ENCODE measurements at regions not wholly inside any gene's neighbourhood (a gene's known extent, or its start where the extent isn't known, plus 50 kb on each side); places are given as distances from the start of the nearest gene placed in this dataset.

DNA sequence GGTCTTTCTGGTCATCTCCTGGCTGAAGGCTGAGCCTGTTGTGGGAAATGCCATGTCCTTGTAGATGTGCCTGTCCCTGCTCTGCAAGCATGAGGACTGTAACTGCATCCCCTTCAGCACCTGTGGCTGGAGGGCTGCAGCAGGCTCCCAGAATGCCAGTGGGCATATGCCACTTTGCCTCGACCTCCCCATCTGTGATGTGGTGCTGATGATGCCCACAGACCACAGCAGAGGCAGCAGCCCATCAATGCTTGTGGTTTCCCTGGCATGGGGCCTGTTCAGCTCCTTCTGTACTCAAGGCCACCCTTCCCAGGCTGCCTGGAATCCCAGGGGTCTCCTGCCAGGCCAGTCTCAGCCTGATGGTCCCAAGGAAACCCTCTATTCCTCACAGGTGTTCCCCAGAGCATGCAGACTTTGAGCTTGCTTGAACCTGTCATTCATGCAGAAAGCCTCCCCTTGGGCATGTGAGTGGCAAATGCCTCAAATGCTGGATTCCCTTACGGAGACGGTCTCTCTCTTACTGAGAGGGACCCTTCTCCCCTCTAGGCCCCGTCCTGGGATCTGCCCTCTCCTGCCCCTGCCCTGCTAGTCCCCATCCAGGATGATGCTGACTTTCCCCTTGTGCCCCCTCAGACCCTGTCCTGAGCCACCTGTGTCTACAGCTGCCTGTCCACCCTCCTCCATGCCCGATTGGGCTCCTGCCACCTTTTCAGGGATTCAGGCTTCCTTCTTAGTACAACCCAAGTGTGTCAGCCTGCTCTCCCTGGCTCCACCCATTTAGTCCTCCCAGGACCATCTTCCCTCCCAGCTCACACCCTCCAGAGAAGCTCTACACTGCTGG lies 50.9 kb upstream of the ANTXRL start:
- H3K4me3 ChIP-seq (ENCODE audit: low read length) = no peak overlapping the region
- DNase-seq = no peak
- no peak overlapping the region for H3K27ac ChIP-seq (ENCODE audit: low read length)
- no peaks in the 10 kb centered on the region for H3K27me3 ChIP-seq (ENCODE audit: control insufficient read depth, insufficient read depth, low read length)
- H3K4me1 ChIP-seq (ENCODE audit: control insufficient read depth, insufficient read depth, low read length) = no peaks in the 10 kb centered on the region
- H3K36me3 ChIP-seq (ENCODE audit: control insufficient read depth, insufficient read depth, low read length) = no peaks in the 10 kb centered on the region
- H3K9me3 ChIP-seq (replicated peaks; ENCODE audit: control insufficient read depth, low read depth, low read length) = no peaks in the 10 kb centered on the region
- WGBS (ENCODE audit: insufficient coverage) = 75% methylated on average over 5 of the region's 5 CpGs

DNA sequence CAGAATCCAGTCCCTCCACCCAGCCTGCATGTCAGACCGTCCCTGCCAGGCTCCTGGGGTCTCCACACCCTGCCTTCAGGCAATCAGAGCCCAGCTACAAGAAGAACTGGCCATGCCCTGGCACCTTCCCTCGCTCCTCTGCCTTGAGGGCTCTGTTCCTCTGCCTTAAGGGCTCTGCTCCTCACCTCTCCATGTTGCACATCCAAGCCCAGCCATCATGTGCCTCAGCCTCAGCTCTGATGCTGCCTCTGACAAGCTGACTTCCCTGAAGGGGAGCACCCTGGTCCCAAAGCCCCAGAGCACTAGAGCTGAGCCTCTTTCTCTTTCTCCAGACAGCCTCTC lies 50.3 kb upstream of the ANTXRL start:
- DNase-seq = no peak
- Histone ChIP-seq H3K4me1 (ENCODE audit: control insufficient read depth, insufficient read depth, low read length) (no peaks in the 10 kb centered on the region), H3K27me3 (ENCODE audit: control insufficient read depth, insufficient read depth, low read length) (no peaks in the 10 kb centered on the region), H3K4me3 (ENCODE audit: low read length) (no peak overlapping the region), H3K9me3 (replicated peaks; ENCODE audit: control insufficient read depth, low read depth, low read length) (no peaks in the 10 kb centered on the region), H3K36me3 (ENCODE audit: control insufficient read depth, insufficient read depth, low read length) (no peaks in the 10 kb centered on the region), H3K27ac (ENCODE audit: low read length) (no peak overlapping the region)
- WGBS (ENCODE audit: insufficient coverage) = 58% methylated on average over 2 of the region's 2 CpGs

- WGBS (ENCODE audit: insufficient coverage) = 78% methylated on average over 5 of the region's 5 CpGs
- no peaks in the 10 kb centered on the region for H3K4me1 ChIP-seq (ENCODE audit: control insufficient read depth, insufficient read depth, low read length)
- no peaks in the 10 kb centered on the region for H3K9me3 ChIP-seq (replicated peaks; ENCODE audit: control insufficient read depth, low read depth, low read length)
- no peak overlapping the region for H3K4me3 ChIP-seq (ENCODE audit: low read length)
- H3K36me3 ChIP-seq (ENCODE audit: control insufficient read depth, insufficient read depth, low read length) = no peaks in the 10 kb centered on the region
- no peaks in the 10 kb centered on the region for H3K27me3 ChIP-seq (ENCODE audit: control insufficient read depth, insufficient read depth, low read length)
- DNase-seq = no peak
- H3K27ac ChIP-seq (ENCODE audit: low read length) = no peak overlapping the region
Observed at GRCh38 chr10:46236941-46237681, 49.7 kb upstream of the ANTXRL start.
